Karpas-422 (cell line): ENCODE measurements at regions not wholly inside any gene's neighbourhood (a gene's known extent, or its start where the extent isn't known, plus 50 kb on each side); places are given as distances from the start of the nearest gene placed in this dataset.

Experiments
- DNase-seq: peaks from one replicate; pipeline ENCODE4 v3.0.0-alpha.2; 2015
- H2AFZ ChIP-seq: fragments of 200-600 bp; sonication (generic); 2 replicates; pipeline ENCODE4 v1.6.1; 2014; ENCODE audit warnings: antibody characterized with exemption, low read length, mixed read lengths
- H3K27ac ChIP-seq: fragments of 200-600 bp; sonication (generic); 2 replicates; pipeline ENCODE4 v1.5.1; 2014; ENCODE audit warnings: mild to moderate bottlenecking, low read length, moderate library complexity
- H3K27me3 ChIP-seq: fragments of 200-600 bp; sonication (generic); 2 replicates; pipeline ENCODE4 v1.6.1; 2014; ENCODE audit warnings: low read length, mixed read lengths
- H3K36me3 ChIP-seq: fragments of 200-600 bp; sonication (generic); 2 replicates; pipeline ENCODE4 v1.6.1; 2014; ENCODE audit warnings: low read length, mixed read lengths; ENCODE audit not compliant: insufficient read depth
- H3K4me1 ChIP-seq: fragments of 200-600 bp; sonication (generic); 2 replicates; pipeline ENCODE4 v1.6.1; 2014; ENCODE audit warnings: mild to moderate bottlenecking, low read length, mixed read lengths
- H3K4me2 ChIP-seq: fragments of 200-600 bp; sonication (generic); 2 replicates; pipeline ENCODE4 v1.6.1; 2014; ENCODE audit warnings: low read length, low read depth, mild to moderate bottlenecking; ENCODE audit not compliant: poor library complexity, severe bottlenecking
- H3K4me3 ChIP-seq: fragments of 200-600 bp; sonication (generic); 2 replicates; pipeline ENCODE4 v1.5.1; 2014; ENCODE audit warnings: mild to moderate bottlenecking, antibody characterized with exemption, low read length, mixed read lengths
- H3K79me2 ChIP-seq: fragments of 200-600 bp; sonication (generic); 2 replicates; pipeline ENCODE4 v1.6.1; 2014; ENCODE audit warnings: mild to moderate bottlenecking, low read length, mixed read lengths
- H3K9ac ChIP-seq: fragments of 200-600 bp; sonication (generic); 2 replicates; pipeline ENCODE4 v1.6.0; 2014; ENCODE audit warnings: low read length
- H3K9me2 ChIP-seq: fragments of 200-600 bp; sonication (generic), shearing (Covaris generic); replicated peaks from 2 replicates; pipeline ENCODE4 v1.6.0; 2014; ENCODE audit warnings: mild to moderate bottlenecking, low read length, moderate library complexity; ENCODE audit not compliant: insufficient read depth
- H3K9me3 ChIP-seq: fragments of 300-700, 200-600 bp; sonication (generic); 2 replicates; pipeline ENCODE4 v1.6.1; 2014; ENCODE audit warnings: low read length, mixed read lengths
- H4K20me1 ChIP-seq: fragments of 200-600 bp; sonication (generic); 2 replicates; pipeline ENCODE4 v1.6.1; 2014; ENCODE audit warnings: mild to moderate bottlenecking, antibody characterized with exemption, low read length, low read depth; ENCODE audit not compliant: insufficient read depth

- H4K20me1 ChIP-seq: no peaks in the 10 kb centered on the region
- no peaks in the 10 kb centered on the region for H3K9me2 ChIP-seq
- H3K4me3 ChIP-seq: no peak overlapping the region
- no peaks in the 10 kb centered on the region for H3K79me2 ChIP-seq
- DNase-seq: no peak
- no peaks in the 10 kb centered on the region for H3K9me3 ChIP-seq
- no peak overlapping the region for H3K27ac ChIP-seq
- no peak overlapping the region for H3K4me2 ChIP-seq
- H3K9ac ChIP-seq: no peak overlapping the region
- H3K27me3 ChIP-seq: no peaks in the 10 kb centered on the region
- no peaks in the 10 kb centered on the region for H3K36me3 ChIP-seq
- no peaks in the 10 kb centered on the region for H3K4me1 ChIP-seq
- H2AFZ ChIP-seq: no peak overlapping the region
Measured at GRCh38 chr14:97402279-97402678, 605.1 kb downstream of the VRK1 start.

- H4K20me1 ChIP-seq: no peaks in the 10 kb centered on the region
- H3K9ac ChIP-seq: no peak overlapping the region
- no peaks in the 10 kb centered on the region for H3K27me3 ChIP-seq
- H3K4me1 ChIP-seq: no peaks in the 10 kb centered on the region
- no peaks in the 10 kb centered on the region for H3K9me2 ChIP-seq
- DNase-seq: no peak
- no peak overlapping the region for H3K4me3 ChIP-seq
- H3K4me2 ChIP-seq: no peak overlapping the region
- H3K36me3 ChIP-seq: no peaks in the 10 kb centered on the region
- no peak overlapping the region for H2AFZ ChIP-seq
- no peaks in the 10 kb centered on the region for H3K79me2 ChIP-seq
- no peaks in the 10 kb centered on the region for H3K9me3 ChIP-seq
- H3K27ac ChIP-seq: no peak overlapping the region
Measured at GRCh38 chr14:97407701-97408407, 610.7 kb downstream of the VRK1 start.

GRCh38 chr14:97408503-97408902 is 611.3 kb downstream of the VRK1 start:
- Histone ChIP-seq H3K4me2 (no peak overlapping the region), H3K79me2 (no peaks in the 10 kb centered on the region), H2AFZ (no peak overlapping the region), H3K27ac (no peak overlapping the region), H3K9ac (no peak overlapping the region), H3K27me3 (no peaks in the 10 kb centered on the region), H3K4me1 (no peaks in the 10 kb centered on the region), H4K20me1 (no peaks in the 10 kb centered on the region), H3K9me2 (no peaks in the 10 kb centered on the region), H3K4me3 (no peak overlapping the region), H3K36me3 (no peaks in the 10 kb centered on the region), H3K9me3 (no peaks in the 10 kb centered on the region)
- no peak for DNase-seq

DNA sequence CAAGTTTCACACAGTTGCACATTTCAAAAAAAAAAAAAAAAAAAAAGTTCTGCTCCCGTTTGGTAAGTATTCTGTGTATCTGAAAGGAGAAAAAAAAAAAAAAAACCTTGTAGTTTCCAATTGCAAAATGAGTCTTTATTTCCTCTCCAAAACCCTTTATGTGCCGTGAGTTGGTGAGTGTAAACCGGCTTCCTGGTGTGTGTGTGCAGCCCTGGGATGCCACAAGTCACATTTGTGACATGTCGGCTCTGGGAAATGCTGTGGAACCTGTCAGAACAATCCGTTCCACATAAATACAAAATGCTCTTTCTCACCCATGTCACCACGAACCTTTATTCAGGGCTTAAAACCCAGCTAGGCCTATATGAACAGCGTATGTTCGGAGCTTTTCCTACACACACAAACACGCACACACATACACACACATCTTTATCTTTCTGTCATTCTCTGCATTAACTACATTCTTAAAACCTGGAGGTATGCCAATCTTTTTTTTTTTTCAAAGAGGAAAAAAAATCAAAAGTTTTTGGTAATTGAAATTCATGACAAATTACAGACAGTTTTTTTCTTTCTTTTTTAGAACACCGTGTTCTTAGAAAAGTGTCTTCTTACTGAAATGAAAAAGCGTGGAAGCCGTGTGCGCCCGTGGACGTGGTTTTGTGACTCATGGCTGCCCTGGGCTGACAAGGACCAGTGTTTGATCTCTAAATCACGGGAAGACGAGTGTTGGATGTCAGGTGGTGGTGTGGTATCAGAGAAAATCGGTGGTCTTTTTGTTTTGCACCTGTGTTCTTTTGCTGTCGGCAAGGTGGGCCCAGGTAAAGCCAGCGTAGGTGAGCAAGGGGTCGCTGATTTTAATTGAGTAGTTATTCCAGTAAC is 612.0 kb downstream of the VRK1 start:
- no peak overlapping the region for H3K27ac ChIP-seq

DNA sequence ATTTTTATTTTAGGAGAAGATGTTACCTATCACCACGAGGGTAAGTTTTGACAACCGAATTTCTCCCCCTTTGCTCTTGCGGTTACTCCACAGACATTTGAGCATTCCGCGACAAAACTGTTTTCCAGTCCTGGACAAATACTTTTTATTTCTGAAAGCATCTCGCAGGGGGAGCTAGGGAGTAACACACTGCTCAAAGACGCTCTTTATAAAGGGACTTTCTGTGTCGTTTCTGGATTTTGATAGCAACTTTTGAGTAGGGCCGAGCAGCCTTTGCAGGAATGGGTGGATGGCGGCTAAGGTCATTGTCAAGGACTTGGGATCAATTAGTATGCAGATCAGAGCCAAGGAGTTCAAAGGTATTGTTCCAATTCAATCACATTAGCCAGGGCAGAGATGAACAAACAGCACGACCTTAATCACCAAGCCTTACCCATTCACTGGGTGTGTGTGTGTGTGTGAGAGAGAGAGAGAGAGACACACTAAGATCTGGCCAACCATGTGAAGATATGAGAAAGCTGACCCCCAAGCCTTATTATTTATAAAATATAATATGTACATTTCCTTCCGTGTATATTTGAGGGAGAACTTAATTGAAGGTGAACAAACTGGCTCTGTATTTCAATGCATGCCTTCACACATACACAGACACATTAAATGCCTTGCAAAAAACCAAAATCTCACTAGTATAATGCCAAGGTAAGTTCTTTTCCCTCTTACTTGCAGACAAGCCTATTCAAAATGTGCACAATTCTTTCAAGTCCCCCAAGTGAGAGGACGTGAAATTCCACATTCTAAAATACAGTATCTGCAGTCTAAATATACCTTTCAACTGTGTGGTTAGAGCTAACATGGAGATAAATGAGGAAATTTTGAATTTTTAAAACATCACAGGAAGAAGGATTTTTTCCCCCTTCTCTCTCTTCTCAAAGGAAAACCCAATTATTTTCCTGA is 613.8 kb downstream of the VRK1 start:
- Histone ChIP-seq H3K9me2 (no peaks in the 10 kb centered on the region), H2AFZ (no peak overlapping the region), H4K20me1 (no peaks in the 10 kb centered on the region), H3K27ac (no peak overlapping the region), H3K4me3 (no peak overlapping the region), H3K36me3 (no peaks in the 10 kb centered on the region), H3K9ac (no peak overlapping the region), H3K4me2 (no peak overlapping the region), H3K27me3 (no peaks in the 10 kb centered on the region), H3K79me2 (no peaks in the 10 kb centered on the region), H3K9me3 (no peaks in the 10 kb centered on the region), H3K4me1 (no peaks in the 10 kb centered on the region)
- no peak for DNase-seq

More for the DNA sequence above, 612.0 kb downstream of the VRK1 start:
- H2AFZ ChIP-seq: no peak overlapping the region
- H3K4me2 ChIP-seq: no peak overlapping the region
- no peaks in the 10 kb centered on the region for H4K20me1 ChIP-seq
- H3K79me2 ChIP-seq: no peaks in the 10 kb centered on the region
- no peaks in the 10 kb centered on the region for H3K36me3 ChIP-seq
- H3K9me2 ChIP-seq: no peaks in the 10 kb centered on the region
- DNase-seq: no peak
- no peak overlapping the region for H3K4me3 ChIP-seq
- H3K27me3 ChIP-seq: no peaks in the 10 kb centered on the region
- H3K4me1 ChIP-seq: no peaks in the 10 kb centered on the region
- no peaks in the 10 kb centered on the region for H3K9me3 ChIP-seq
- H3K9ac ChIP-seq: no peak overlapping the region

DNA sequence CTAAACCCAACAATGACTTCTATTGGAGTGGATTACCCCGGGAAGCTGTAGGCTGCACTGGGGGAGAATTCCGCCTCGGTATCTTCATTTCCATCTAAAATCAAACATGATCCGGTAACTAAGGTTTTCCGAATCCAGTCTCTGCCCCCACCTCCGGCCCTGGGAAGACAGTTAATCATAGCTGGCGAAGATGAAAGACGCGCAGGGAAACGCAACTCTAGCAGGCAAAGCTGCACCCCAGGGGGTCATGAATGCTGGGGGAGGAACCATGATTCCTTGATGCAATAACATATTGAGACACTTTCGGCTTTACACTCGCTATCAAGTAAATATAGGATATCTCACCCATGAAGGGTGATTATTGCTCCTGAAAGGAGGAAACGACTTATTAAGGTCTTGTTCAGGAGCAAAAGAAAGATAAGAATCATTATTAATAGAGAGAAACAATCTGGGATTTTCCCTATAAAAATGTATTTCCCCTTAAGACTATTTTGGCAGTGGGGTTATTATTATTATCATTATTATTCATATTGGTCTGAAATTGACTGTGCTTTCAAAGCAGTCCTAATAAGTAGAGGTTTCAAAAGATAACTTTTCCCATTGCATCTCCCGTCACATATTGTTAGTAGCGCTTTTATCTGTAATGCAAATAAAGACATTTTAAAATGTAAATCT is 614.9 kb downstream of the VRK1 start:
- Histone ChIP-seq H3K27ac (no peak overlapping the region), H3K4me2 (no peak overlapping the region), H3K9me3 (no peaks in the 10 kb centered on the region), H3K4me3 (no peak overlapping the region), H3K79me2 (no peaks in the 10 kb centered on the region), H3K27me3 (no peaks in the 10 kb centered on the region), H3K36me3 (no peaks in the 10 kb centered on the region), H2AFZ (no peak overlapping the region), H3K9me2 (no peaks in the 10 kb centered on the region), H4K20me1 (no peaks in the 10 kb centered on the region), H3K9ac (no peak overlapping the region), H3K4me1 (no peaks in the 10 kb centered on the region)
- DNase-seq: no peak

DNA sequence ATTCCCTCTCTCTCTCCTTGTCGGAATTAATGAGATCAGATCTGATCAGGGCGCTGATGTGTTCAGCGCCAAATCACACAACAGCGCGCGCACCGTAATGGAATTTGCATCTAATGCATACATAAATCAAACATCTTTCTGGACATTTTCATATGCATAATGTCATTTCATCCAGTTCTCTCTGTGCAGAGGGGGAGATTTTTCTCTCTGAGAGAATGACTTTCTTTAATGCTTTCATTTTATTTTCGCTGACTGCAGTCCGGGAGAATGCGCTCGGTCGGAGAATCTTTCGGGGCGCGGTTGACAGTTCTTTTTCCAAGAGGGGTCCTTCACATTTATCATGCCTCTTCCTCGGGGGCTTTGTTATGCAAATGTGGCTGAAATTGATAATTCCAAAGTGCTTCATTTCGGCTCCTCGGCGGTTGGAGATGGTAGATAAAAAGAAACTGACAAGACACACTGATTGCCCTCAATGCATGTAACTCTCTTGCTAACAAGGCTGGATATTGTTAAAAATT is 615.9 kb downstream of the VRK1 start:
- H3K4me1 ChIP-seq: no peaks in the 10 kb centered on the region
- no peaks in the 10 kb centered on the region for H4K20me1 ChIP-seq
- H3K79me2 ChIP-seq: no peaks in the 10 kb centered on the region
- no peak overlapping the region for H3K9ac ChIP-seq
- no peaks in the 10 kb centered on the region for H3K27me3 ChIP-seq
- H3K9me2 ChIP-seq: no peaks in the 10 kb centered on the region
- no peaks in the 10 kb centered on the region for H3K9me3 ChIP-seq
- no peak for DNase-seq
- H3K4me3 ChIP-seq: no peak overlapping the region
- no peak overlapping the region for H3K4me2 ChIP-seq
- no peaks in the 10 kb centered on the region for H3K36me3 ChIP-seq
- no peak overlapping the region for H2AFZ ChIP-seq
- no peak overlapping the region for H3K27ac ChIP-seq
